CD4-positive, alpha-beta T cell (primary cell): ENCODE measurements at regions not wholly inside any gene's neighbourhood (a gene's known extent, or its start where the extent isn't known, plus 50 kb on each side); places are given as distances from the start of the nearest gene placed in this dataset.

ENCODE experiments used
- ATAC-seq: fragments of 200-7000 bp; cut with Tn5 transposase; one replicate; pipeline ENCODE4 v1.10.0; 2022; ENCODE audit warnings: mild to moderate bottlenecking; ENCODE audit not compliant: poor library complexity
- CTCF ChIA-PET: fragments of 350-600 bp; sonication (Branson Sonifier 250); formaldehyde crosslinking; loops from one replicate; lab custom pipeline; 2021; ENCODE audit warnings: antibody characterized with exemption, inconsistent platforms; lab: Charles Lee
- POLR2A ChIA-PET: fragments of 350-600 bp; sonication (Branson Sonifier 250); formaldehyde crosslinking; loops from one replicate; lab custom pipeline; 2021; ENCODE audit warnings: antibody characterized with exemption, inconsistent platforms; lab: Charles Lee
- DNase-seq, 14 experiments: peaks; one replicate each; pipeline ENCODE4 v3.0.0-alpha.2; 2013 to 2020; ENCODE audit warnings: mixed read lengths in 2 of 14
- H3K27ac ChIP-seq, 2 donors: one replicate each; pipeline versions ENCODE4 v1.5.1 to v1.7.0; 2013; ENCODE audit warnings: low read length in 2 of 2, low read depth in 1 of 2, mild to moderate bottlenecking in 1 of 2
- H3K27me3 ChIP-seq, 2 experiments: 1 replicate in 1 of 2; 2 replicates in 1 of 2; pipeline versions ENCODE4 v1.6.1 to v1.7.0; 2013; ENCODE audit warnings: low read length in 2 of 2, control low read depth in 1 of 2, mild to moderate bottlenecking in 1 of 2, moderate library complexity in 1 of 2; ENCODE audit not compliant: insufficient read depth in 2 of 2, control insufficient read depth in 1 of 2
- H3K36me3 ChIP-seq: one replicate; pipeline ENCODE4 v1.6.1; 2013; ENCODE audit warnings: low read length, control low read depth; ENCODE audit not compliant: insufficient read depth
- H3K4me1 ChIP-seq: one replicate; pipeline ENCODE4 v1.6.1; 2013; ENCODE audit warnings: low read length, control low read depth; ENCODE audit not compliant: insufficient read depth
- H3K4me3 ChIP-seq: one replicate; pipeline ENCODE4 v1.5.1; 2013; ENCODE audit warnings: mild to moderate bottlenecking, low read length, moderate library complexity
- H3K9me3 ChIP-seq, 2 experiments: 1 replicate in 1 of 2; 2 replicates in 1 of 2; pipeline versions ENCODE4 v1.6.1 to v1.7.0; 2013; ENCODE audit warnings: low read length in 2 of 2, mild to moderate bottlenecking in 2 of 2, control low read depth in 1 of 2, moderate library complexity in 1 of 2; ENCODE audit not compliant: control insufficient read depth in 1 of 2, insufficient read depth in 1 of 2
- H3K27ac Mint-ChIP-seq: one replicate; pipeline ENCODE4 v1.8.0; 2020; ENCODE audit warnings: mixed read lengths
- H3K27me3 Mint-ChIP-seq: one replicate; pipeline ENCODE4 v1.8.0; 2021; ENCODE audit warnings: mixed read lengths
- H3K36me3 Mint-ChIP-seq: one replicate; pipeline ENCODE4 v1.8.0; 2021; ENCODE audit warnings: low read depth, mixed read lengths
- H3K4me1 Mint-ChIP-seq: one replicate; pipeline ENCODE4 v1.8.0; 2021; ENCODE audit warnings: low read depth, mixed read lengths
- H3K4me3 Mint-ChIP-seq: one replicate; pipeline ENCODE4 v1.8.0; 2020; ENCODE audit warnings: mild to moderate bottlenecking, mixed read lengths
- H3K9me3 Mint-ChIP-seq: one replicate; pipeline ENCODE4 v1.8.0; 2020; ENCODE audit warnings: mixed read lengths
- intact Hi-C, 2 experiments: fragments of 100-400 bp; cut with DNase I in 1 of 2; cut with micrococcal nuclease in 1 of 2; formaldehyde crosslinking; loops; one replicate each; pipeline versions ENCODE4 v1.15.1 to v1.9.0; 2023 to 2025; cut with DNase I, micrococcal nuclease
- TF ChIP-seq, protein P1 (sequence below): fragments of 200-600 bp; IDR thresholded peaks from one replicate; pipeline ENCODE4 v1.8.0; 2022; ENCODE audit warnings: antibody characterized with exemption, mild to moderate bottlenecking

DNA sequence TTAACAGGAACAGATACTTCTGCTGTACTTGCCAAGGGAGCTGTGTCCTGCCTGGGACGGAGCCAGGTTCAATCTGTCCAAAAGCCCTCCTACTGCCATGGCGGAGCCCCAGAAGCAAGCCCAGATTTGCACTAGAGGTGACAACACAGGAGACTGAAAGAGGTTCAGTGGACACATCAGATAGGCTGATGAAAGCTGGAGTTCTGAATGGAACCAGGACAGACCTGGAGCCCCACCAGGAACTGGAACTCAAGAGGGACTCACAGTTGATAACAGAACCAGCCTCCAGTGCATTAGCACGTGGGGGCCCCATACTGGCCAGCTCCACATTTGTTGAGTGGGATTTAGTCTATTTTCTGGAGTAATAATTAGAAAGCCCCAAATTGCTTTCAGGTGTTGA lies 315.5 kb downstream of the ARRDC4 start:
- Mint-ChIP-seq H3K4me3 (no peak overlapping the region), H3K4me1 (no peaks in the 10 kb centered on the region), H3K36me3 (no peaks in the 10 kb centered on the region), H3K27me3 (peaks cover 20% of the 10 kb centered on the region), H3K27ac (no peak overlapping the region), H3K9me3 (no peaks in the 10 kb centered on the region)
- H3K4me3 ChIP-seq: no peak overlapping the region
- ChIA-PET POLR2A (no interaction called here), CTCF (no interaction called here)
- H3K27ac ChIP-seq: no peak overlapping the region
- no peaks in the 10 kb centered on the region for H3K9me3 ChIP-seq
- intact Hi-C loops: no loop called here
- TF ChIP-seq, protein P1, sequence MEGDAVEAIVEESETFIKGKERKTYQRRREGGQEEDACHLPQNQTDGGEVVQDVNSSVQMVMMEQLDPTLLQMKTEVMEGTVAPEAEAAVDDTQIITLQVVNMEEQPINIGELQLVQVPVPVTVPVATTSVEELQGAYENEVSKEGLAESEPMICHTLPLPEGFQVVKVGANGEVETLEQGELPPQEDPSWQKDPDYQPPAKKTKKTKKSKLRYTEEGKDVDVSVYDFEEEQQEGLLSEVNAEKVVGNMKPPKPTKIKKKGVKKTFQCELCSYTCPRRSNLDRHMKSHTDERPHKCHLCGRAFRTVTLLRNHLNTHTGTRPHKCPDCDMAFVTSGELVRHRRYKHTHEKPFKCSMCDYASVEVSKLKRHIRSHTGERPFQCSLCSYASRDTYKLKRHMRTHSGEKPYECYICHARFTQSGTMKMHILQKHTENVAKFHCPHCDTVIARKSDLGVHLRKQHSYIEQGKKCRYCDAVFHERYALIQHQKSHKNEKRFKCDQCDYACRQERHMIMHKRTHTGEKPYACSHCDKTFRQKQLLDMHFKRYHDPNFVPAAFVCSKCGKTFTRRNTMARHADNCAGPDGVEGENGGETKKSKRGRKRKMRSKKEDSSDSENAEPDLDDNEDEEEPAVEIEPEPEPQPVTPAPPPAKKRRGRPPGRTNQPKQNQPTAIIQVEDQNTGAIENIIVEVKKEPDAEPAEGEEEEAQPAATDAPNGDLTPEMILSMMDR: no peak
- H3K4me1 ChIP-seq: no peaks in the 10 kb centered on the region
- DNase-seq: no peak
- no peaks in the 10 kb centered on the region for H3K27me3 ChIP-seq
- ATAC-seq: no peak
- no peaks in the 10 kb centered on the region for H3K36me3 ChIP-seq

DNA sequence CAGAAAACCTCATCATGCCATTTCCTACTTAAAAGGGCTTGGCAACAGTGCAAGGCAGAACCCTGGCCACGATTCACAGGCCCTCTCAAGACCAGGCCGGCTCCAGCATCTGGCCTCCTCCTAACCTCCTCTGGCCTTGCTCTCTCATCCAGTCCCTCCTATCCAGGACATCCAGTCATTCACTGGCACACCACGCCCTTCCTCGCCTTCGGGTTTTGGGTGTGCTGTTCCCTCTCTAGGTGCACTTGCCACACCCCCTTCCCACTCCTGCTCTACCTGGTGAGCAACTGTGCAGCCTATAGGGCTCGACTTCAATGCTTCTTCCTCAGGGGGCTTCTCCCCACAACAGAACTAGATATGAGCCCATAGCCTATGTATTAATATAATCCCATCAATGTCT lies 317.1 kb downstream of the ARRDC4 start:
- Histone ChIP-seq H3K4me1 (no peaks in the 10 kb centered on the region), H3K9me3 (no peaks in the 10 kb centered on the region), H3K36me3 (no peaks in the 10 kb centered on the region), H3K27ac (no peak overlapping the region), H3K27me3 (no peaks in the 10 kb centered on the region), H3K4me3 (no peak overlapping the region)
- CTCF ChIA-PET: no interaction called here
- H3K36me3 Mint-ChIP-seq: no peaks in the 10 kb centered on the region
- ATAC-seq (no peak), DNase-seq (no peak)
- no peaks in the 10 kb centered on the region for H3K9me3 Mint-ChIP-seq
- H3K27ac Mint-ChIP-seq: no peak overlapping the region
- POLR2A ChIA-PET: no interaction called here
- peaks cover 21% of the 10 kb centered on the region for H3K27me3 Mint-ChIP-seq
- intact Hi-C loops: no loop called here
- H3K4me3 Mint-ChIP-seq: no peak overlapping the region
- TF ChIP-seq, protein P1: no peak
- no peaks in the 10 kb centered on the region for H3K4me1 Mint-ChIP-seq

DNA sequence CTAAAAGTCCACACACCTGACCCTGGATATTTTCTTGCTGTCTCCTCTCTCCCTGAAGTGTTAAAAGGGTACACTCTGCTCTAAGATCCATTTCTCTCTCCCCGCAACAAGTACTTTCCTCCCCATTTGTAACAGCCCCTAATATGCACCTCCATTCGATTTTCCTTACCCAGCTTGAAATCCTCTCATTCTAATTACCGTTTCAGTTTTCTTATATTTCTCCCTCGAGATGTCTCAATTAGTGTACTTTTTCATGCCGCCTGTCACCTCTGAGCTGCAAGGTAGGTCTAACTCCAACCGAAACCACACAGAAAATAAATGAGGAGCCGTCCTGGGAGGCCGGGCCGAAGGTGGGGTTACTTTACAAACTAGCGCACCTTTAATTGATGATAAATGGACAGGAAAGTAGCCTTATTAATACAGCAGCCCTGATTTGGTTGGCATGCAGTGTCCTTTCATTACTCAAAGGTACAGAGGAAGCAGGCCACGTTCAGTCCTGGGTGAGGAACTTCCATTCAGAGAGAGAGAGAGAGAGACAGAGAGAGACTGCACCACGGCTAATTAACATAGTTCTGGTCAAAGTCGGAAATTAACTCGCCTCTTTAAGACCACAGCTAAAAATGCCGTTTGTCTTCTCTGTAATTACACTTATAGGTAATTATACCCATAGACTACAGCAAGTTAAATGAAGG lies 319.9 kb downstream of the ARRDC4 start:
- TF ChIP-seq, protein P1: no peak
- no peaks in the 10 kb centered on the region for H3K36me3 ChIP-seq
- Mint-ChIP-seq H3K4me3 (no peak overlapping the region), H3K4me1 (no peaks in the 10 kb centered on the region), H3K27ac (no peak overlapping the region), H3K36me3 (no peaks in the 10 kb centered on the region), H3K9me3 (no peaks in the 10 kb centered on the region), H3K27me3 (peaks cover 34% of the 10 kb centered on the region)
- no peak overlapping the region for H3K27ac ChIP-seq
- ChIA-PET CTCF (no interaction called here), POLR2A (no interaction called here)
- no peak overlapping the region for H3K4me3 ChIP-seq
- H3K9me3 ChIP-seq: peaks cover 0 to under 1% of the 10 kb centered on the region in 2 experiments
- no peak for DNase-seq
- intact Hi-C loops: no loop called here
- H3K4me1 ChIP-seq: no peaks in the 10 kb centered on the region
- ATAC-seq: no peak
- peaks cover 0 to 2% of the 10 kb centered on the region in 2 experiments for H3K27me3 ChIP-seq
